ENCODE measurements at regions not wholly inside any gene's neighbourhood (a gene's known extent, or its start where the extent isn't known, plus 50 kb on each side); places are given as distances from the start of the nearest gene placed in this dataset.

DNA sequence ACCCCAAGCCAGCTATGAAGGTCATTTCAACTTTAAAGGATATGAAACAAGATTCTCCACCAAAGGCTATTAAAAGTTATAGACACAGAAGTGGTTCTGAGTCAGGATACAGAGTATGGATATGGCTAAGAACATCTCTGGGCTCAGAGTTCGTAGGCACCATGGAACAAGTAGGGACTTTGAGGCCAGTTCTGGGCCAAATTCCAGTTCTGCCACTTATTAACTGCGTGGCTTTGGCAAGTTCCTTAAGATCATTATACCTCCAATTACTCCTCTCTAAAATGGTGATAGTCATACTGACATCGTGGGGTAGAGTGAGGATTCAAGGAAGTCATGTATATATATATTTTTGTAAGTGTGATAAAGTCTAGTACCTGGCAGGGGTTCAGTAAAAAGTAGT is 105.8 kb upstream of the NFE2L3 start:
- TF ChIP-seq EZH2 (IDR thresholded peaks at IDR 0.05; ENCODE audit: borderline replicate concordance, low read length): no peak
- TF ChIP-seq, protein P1, sequence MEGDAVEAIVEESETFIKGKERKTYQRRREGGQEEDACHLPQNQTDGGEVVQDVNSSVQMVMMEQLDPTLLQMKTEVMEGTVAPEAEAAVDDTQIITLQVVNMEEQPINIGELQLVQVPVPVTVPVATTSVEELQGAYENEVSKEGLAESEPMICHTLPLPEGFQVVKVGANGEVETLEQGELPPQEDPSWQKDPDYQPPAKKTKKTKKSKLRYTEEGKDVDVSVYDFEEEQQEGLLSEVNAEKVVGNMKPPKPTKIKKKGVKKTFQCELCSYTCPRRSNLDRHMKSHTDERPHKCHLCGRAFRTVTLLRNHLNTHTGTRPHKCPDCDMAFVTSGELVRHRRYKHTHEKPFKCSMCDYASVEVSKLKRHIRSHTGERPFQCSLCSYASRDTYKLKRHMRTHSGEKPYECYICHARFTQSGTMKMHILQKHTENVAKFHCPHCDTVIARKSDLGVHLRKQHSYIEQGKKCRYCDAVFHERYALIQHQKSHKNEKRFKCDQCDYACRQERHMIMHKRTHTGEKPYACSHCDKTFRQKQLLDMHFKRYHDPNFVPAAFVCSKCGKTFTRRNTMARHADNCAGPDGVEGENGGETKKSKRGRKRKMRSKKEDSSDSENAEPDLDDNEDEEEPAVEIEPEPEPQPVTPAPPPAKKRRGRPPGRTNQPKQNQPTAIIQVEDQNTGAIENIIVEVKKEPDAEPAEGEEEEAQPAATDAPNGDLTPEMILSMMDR (conservative IDR thresholded peaks at IDR 0.05 in 1 of 2, IDR thresholded peaks at IDR 0.05 in 1 of 2; ENCODE audit: extremely low read depth in 1 of 2, insufficient read depth in 1 of 2, low read depth in 1 of 2, low read length in 2 of 2): no peak
